Esophagus muscularis mucosa (tissue), 4 donors: ENCODE measurements at regions not wholly inside any gene's neighbourhood (a gene's known extent, or its start where the extent isn't known, plus 50 kb on each side); places are given as distances from the start of the nearest gene placed in this dataset.
"Not testable (repeated sequence)": the region's sequence is repeated elsewhere in the genome, so short reads cannot be mapped to it uniquely, and the experiment has no call there.

Experiments used
- DNase-seq: peaks from one replicate; pipeline ENCODE4 v3.0.0-alpha.2; 2017; ENCODE audit errors: extremely low spot score
- H3K27ac ChIP-seq, 4 donors: fragments of 200-600 bp; sonication (generic); replicated peaks in 1 of 4; 1 replicate in 3 of 4; 2 replicates in 1 of 4; pipeline ENCODE4 v1.5.1; 2016 to 2019; ENCODE audit warnings: mild to moderate bottlenecking in 1 of 4
- H3K27me3 ChIP-seq, 4 donors: fragments of 200-600 bp; sonication (generic); one replicate each; pipeline versions ENCODE4 v1.5.1 to v1.6.0; 2016 to 2019
- H3K36me3 ChIP-seq, 4 donors: fragments of 200-600 bp; sonication (generic); one replicate each; pipeline ENCODE4 v1.5.1; 2016 to 2019
- H3K4me1 ChIP-seq, 4 donors: fragments of 200-600 bp; sonication (generic); one replicate each; pipeline ENCODE4 v1.5.1; 2016 to 2019
- H3K4me3 ChIP-seq, 4 donors: fragments of 200-600 bp; sonication (generic); 1 replicate in 2 of 4; 2 replicates in 2 of 4; pipeline ENCODE4 v1.5.1; 2016 to 2019; ENCODE audit warnings: mild to moderate bottlenecking in 4 of 4, moderate library complexity in 1 of 4
- H3K9me3 ChIP-seq, 4 donors: fragments of 200-600 bp; sonication (generic); 1 replicate in 3 of 4; 2 replicates in 1 of 4; pipeline ENCODE4 v1.5.1; 2016 to 2019
- EP300 ChIP-seq: sonication (generic); formaldehyde crosslinking; IDR thresholded peaks from one replicate; pipeline ENCODE4 v1.6.1; 2017; ENCODE audit warnings: antibody characterized with exemption
- POLR2A ChIP-seq: fragments of 450-650 bp; IDR thresholded peaks from one replicate; pipeline ENCODE4 v1.6.1; 2017; ENCODE audit warnings: antibody characterized with exemption, moderate library complexity, mild to moderate bottlenecking, low read depth
- POLR2AphosphoS5 ChIP-seq, 2 donors: sonication (generic); formaldehyde crosslinking; IDR thresholded peaks; one replicate each; pipeline ENCODE4 v1.6.1; 2017; ENCODE audit warnings: antibody characterized with exemption in 2 of 2
- WGBS: methylation state at CpG from one replicate; pipeline ENCODE4 v1.1.5; 2018; 5-methylcytosine and 5-hydroxymethylcytosine counted together
- intact Hi-C: fragments of 100-400 bp; cut with DNase I; formaldehyde crosslinking; loops from one replicate; pipeline ENCODE4 v1.15.1; 2023
- TF ChIP-seq, protein P1 (sequence below), 3 experiments: fragments of 200-600 bp in 2 of 3; fragments of 450-650 bp in 1 of 3; sonication (generic) in 2 of 3; IDR thresholded peaks; one replicate each; pipeline ENCODE4 v1.5.1; 2017 to 2019; ENCODE audit warnings: antibody characterized with exemption in 3 of 3, mild to moderate bottlenecking in 2 of 3, moderate library complexity in 1 of 3

DNA sequence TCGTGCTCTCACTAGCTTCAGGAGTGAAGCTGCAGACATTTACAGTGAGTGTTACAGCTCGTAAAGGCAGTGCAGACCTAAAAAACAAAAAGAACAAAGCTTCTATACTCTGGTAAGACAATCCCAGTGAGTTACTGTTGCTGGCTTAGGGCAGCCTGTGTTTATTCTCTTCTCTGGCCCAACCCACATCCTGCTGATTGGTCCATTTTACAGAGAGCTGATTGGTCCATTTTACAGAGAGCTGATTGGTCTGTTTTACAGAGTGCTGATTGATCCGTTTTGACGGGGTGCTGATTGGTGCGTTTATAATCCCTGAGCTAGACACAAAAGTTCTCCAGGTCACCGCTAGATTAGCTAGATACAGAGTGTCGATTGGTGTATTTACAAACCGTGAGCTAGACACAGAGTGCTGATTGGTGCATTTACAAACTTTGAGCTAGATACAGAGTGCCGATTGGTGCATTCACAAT, 158.0 kb downstream of the KLRB1 start:
- peaks cover 0 to 16% (median 9%) of the 10 kb centered on the region in 4 donors for H3K4me1 ChIP-seq
- H3K9me3 ChIP-seq, H3K27ac ChIP-seq, DNase-seq, intact Hi-C loops, H3K4me3 ChIP-seq, H3K27me3 ChIP-seq, H3K36me3 ChIP-seq: not testable (repeated sequence)
- 80% methylated on average over 9 of the region's 9 CpGs for WGBS

DNA sequence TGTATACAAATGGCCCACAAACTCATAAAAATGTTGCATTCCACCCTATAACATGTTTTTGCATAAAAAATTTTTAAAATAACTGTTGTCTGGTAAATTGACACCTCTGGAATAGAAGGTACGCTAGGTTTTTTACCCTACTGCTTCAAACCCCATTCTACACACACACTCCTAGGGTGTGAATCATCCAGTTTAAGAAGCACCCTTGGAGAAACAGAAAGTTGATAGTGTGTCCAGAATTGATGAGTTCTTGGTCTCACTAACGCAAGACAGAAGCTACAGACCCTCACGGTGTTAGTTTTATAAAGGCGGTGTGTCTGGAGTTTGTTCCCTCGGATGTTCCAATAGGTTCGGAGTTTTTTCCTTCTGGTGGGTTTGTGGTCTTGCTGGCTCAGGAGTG, 158.5 kb downstream of the KLRB1 start:
- no peak for DNase-seq
- 66% methylated on average over 6 of the region's 6 CpGs for WGBS
- Histone ChIP-seq H3K4me1 (peaks cover 0 to 16% (median 9%) of the 10 kb centered on the region in 4 donors), H3K4me3 (no peak overlapping the region), H3K9me3 (no peaks in the 10 kb centered on the region), H3K27ac (no peak overlapping the region), H3K36me3 (no peaks in the 10 kb centered on the region), H3K27me3 (no peaks in the 10 kb centered on the region)
- TF ChIP-seq POLR2A (no peak), EP300 (no peak), POLR2AphosphoS5 (IDR thresholded peaks at IDR 0.05) (no peak)
- TF ChIP-seq, protein P1, sequence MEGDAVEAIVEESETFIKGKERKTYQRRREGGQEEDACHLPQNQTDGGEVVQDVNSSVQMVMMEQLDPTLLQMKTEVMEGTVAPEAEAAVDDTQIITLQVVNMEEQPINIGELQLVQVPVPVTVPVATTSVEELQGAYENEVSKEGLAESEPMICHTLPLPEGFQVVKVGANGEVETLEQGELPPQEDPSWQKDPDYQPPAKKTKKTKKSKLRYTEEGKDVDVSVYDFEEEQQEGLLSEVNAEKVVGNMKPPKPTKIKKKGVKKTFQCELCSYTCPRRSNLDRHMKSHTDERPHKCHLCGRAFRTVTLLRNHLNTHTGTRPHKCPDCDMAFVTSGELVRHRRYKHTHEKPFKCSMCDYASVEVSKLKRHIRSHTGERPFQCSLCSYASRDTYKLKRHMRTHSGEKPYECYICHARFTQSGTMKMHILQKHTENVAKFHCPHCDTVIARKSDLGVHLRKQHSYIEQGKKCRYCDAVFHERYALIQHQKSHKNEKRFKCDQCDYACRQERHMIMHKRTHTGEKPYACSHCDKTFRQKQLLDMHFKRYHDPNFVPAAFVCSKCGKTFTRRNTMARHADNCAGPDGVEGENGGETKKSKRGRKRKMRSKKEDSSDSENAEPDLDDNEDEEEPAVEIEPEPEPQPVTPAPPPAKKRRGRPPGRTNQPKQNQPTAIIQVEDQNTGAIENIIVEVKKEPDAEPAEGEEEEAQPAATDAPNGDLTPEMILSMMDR (IDR thresholded peaks at IDR 0.05), result no peak
- intact Hi-C loops, result no loop called here

DNA sequence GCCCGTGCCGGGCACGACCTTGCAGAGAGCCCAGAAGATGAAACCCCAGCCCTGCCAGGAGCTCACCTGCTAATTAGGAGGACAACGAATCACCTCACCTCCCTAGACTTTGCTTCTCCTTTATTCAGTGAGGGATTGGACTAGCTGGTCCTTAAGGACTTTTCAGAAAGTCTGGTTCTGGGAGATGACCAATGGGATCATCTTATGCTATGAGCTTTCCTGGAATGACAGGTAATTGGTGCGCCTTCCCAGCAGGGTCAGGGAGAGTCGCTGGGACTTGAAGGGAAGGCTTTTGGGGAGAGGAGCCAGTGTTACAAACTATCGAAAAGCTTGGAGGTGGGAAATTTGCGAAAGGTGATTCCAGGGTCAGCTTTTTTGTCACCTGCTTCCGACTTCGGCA, 159.1 kb downstream of the KLRB1 start:
- WGBS, result 65% methylated on average over 6 of the region's 10 CpGs
- H3K27me3 ChIP-seq, intact Hi-C loops, DNase-seq, H3K36me3 ChIP-seq, H3K9me3 ChIP-seq: not testable (repeated sequence)
- Histone ChIP-seq H3K27ac (peak overlapping the region in 1 of 4 donors; percentile 35), H3K4me3 (peak overlapping the region; percentile 62 to 76 (median 63)), H3K4me1 (peaks cover 0 to 16% (median 9%) of the 10 kb centered on the region in 4 donors)

DNA sequence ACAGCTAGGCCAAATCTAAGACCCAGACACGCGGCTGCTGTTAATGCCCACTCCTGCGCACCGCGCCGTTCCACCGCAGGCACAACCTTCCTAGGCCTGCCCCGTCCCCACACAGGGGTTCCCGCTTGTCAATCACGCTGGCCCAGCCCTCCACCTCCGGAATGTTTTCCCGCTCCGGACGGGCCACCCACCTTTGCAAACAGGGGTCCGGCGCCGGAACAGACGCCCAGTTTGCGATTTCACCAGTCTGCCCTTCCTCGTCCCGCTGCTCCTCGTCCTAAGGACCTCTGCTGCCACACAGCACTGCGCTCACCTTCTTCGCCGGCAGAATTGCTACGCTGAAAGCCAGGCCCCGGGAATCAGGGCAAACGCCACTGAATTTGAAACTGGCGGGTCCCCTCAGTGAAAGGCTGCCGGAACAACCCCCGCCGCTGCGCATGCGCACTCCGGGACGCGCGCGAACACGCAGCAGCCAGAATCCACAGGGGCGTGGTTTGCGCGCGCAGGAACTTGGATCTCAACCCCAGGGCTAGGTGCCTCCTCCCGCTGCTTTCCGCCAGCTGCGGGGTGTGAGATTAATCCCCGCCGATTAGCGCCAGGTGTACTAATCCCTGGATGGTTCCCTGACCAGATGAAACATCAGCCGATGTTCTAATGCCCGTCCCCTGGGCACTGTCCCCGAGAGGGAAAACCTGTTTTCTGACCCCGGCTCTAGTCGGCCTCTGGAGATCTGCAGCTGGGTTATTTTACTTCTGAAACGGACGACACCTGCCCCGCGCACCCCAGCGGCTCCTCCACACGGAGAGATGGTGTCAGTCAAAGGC, 159.7 kb downstream of the KLRB1 start:
- H3K4me1 ChIP-seq, result peaks cover 0 to 16% (median 9%) of the 10 kb centered on the region in 4 donors
- peak overlapping the region in 3 of 4 donors; percentile 18 to 54 (median 35) for H3K27ac ChIP-seq
- whole genome bisulfite sequencing, result under 1% methylated on average over 54 of the region's 61 CpGs
- peak in 1 of 2 donors; percentile 58 for TF ChIP-seq POLR2AphosphoS5 (IDR thresholded peaks at IDR 0.05)
- intact Hi-C loops, H3K27me3 ChIP-seq, H3K9me3 ChIP-seq, H3K36me3 ChIP-seq: not testable (repeated sequence)
- peak overlapping the region; percentile 62 to 76 (median 63) for H3K4me3 ChIP-seq
- peak; percentile 94 for DNase-seq

DNA sequence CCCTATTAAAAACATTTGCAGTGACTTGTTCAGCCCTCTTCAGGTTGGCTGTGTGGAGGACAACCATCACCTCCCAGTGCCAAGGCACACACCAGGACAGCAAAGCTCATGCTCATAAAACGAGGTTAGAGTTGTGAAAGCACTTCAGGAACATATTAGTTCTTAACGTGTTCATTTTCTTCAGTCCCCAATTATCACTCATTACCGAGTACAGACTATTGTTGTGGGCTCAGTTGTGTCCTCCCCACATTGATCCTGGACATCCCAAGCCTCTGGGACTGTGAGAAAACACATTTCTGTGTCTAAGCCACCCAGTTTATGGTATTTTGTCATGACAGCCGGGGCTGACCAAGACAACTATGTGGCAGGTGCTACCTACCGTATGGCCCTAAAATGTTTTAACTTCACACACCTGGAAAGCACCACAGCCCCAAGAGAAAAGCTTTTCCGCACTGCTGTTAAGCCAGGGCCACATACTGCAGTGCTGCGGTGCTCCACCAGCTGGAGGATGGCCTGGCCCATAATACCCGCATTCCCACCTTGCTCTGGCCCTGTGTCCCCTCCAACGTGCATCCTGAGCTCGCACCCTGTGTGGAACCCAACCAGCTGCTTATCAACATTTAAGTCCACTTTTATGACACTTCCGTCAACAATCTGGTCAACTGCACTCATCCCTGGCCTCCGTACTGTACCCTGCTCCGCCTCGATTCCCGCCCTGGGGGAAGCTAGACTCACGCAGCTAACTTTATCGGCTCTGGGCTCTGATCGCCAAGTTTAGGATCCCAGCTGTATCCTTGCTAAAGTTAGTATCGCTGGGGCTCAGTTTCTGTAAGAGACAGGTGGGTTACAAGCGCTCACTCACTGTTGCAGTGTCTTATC, 160.6 kb downstream of the KLRB1 start:
- H3K27ac ChIP-seq, H3K36me3 ChIP-seq, intact Hi-C loops, H3K27me3 ChIP-seq, DNase-seq, H3K9me3 ChIP-seq: not testable (repeated sequence)
- peaks cover 0 to 16% (median 9%) of the 10 kb centered on the region in 4 donors for H3K4me1 ChIP-seq
- 32% methylated on average over 15 of the region's 20 CpGs for WGBS
- peak overlapping the region; percentile 62 to 76 (median 63) for H3K4me3 ChIP-seq

DNA sequence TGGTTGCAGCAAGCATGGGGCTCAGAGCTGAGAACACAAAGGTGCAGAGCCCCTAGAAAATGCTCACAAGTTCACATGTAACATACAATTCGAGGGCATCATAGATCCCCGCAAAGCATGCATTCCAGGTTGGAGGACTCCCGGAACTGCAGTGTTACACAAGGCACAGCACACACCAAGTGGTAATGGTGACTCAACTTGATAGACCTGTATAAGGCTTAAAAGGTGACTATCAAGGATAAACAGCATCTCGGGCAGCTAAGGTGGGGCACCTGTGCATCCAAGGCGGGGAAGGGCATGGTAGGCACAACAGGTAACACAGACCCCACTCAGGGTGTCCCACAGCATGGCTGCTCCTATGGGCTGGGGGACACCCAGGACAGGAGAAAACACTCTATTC, 167.3 kb downstream of the KLRB1 start:
- H3K4me1 ChIP-seq, H3K27me3 ChIP-seq, H3K36me3 ChIP-seq, H3K9me3 ChIP-seq, H3K27ac ChIP-seq, H3K4me3 ChIP-seq, DNase-seq, intact Hi-C loops: not testable (repeated sequence)
- WGBS, result no CpG with 5 or more reads among the region's 5 CpGs

DNA sequence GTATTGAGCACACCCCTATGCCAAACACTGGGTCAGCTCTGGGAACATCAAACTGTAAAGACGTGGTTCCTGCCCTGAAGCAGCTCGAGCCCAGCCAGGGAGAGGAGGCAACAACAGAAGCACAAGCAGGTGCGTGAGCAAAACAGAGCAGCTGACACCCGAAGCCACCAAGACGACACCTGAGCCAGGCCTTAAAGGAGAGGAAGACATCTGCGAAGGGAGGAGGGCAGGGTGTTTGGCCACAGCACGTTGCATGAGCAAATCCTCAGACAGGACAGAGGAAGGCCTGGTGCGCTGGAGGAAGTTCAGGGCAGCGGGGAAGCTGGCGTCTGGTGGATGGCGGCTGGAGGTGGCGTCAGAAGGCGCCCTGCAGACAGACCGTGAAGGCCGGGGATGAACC, 172.0 kb downstream of the KLRB1 start:
- H3K27me3 ChIP-seq, H3K27ac ChIP-seq, DNase-seq, H3K36me3 ChIP-seq, H3K4me3 ChIP-seq, H3K4me1 ChIP-seq, intact Hi-C loops, H3K9me3 ChIP-seq: not testable (repeated sequence)
- WGBS, result 83% methylated on average over 6 of the region's 15 CpGs

DNA sequence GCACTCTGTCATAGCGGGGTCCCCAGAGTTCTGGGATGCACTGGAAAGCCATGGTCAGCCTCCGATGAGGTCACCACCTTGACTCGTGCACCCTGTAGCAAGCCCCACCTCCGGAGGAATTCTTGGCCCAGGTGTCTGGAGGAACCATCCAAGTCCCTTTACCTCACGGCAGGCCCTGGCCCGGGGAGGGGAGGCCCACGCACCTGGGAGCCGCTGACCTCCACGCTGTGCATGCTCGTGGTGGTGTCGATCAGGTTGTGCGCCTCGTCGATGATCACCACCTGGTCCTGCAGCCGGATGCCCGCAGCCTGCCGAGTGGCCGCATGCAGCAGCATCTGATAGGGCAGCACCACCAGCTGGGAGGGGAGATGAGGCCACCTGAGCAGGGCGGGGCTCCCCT, 177.3 kb downstream of the KLRB1 start:
- H3K27me3 ChIP-seq, H3K36me3 ChIP-seq, DNase-seq, H3K9me3 ChIP-seq, H3K27ac ChIP-seq, H3K4me3 ChIP-seq, intact Hi-C loops, H3K4me1 ChIP-seq: not testable (repeated sequence)
- WGBS, result no CpG with 5 or more reads among the region's 19 CpGs

DNA sequence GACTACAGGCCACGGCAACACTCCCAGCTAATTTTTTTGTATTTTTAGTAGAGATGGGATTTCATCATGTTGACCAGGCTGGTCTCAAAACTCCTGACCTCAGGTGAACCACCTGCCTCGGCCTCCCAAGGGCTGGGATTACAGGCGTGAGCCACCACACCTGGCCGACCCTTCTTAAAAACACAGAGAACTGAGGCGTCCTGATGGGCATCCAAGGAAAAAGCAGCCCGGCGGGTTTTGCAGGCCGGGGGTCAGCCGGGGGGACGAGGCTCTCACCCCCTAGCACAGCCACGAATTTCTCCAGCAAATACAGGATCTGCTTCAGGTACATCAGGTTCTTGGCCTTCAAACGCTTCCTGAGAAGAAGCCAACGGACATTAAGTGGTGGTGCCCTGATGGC, 178.9 kb downstream of the KLRB1 start:
- not testable (repeated sequence) for DNase-seq
- 100% methylated on average over 2 of the region's 13 CpGs for WGBS

DNA sequence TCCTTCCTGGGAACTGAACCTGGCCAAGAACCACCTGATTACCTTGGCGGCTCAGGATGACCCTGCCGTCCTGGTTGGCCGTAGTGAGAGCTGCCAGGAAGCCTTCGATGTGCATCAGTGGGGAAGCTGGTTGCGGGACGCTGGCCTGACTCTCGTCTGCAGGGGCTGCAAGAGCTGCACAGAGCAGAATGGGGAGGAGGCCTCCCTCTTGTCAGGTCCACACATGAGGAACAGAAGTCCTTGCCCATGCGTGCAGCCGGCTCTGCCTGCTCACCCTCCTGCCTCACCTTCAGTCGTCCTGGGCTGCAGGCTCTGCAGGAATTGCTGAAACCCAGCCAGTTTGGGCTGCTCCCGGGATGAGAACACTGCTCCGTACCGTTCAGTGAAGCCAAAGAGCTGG, 182.3 kb downstream of the KLRB1 start:
- H3K4me3 ChIP-seq, H3K27ac ChIP-seq, H3K9me3 ChIP-seq, H3K27me3 ChIP-seq, DNase-seq, H3K4me1 ChIP-seq, H3K36me3 ChIP-seq, intact Hi-C loops: not testable (repeated sequence)
- WGBS, result no CpG with 5 or more reads among the region's 13 CpGs

More for the DNA sequence above, 178.9 kb downstream of the KLRB1 start:
- H3K4me1 ChIP-seq, intact Hi-C loops, H3K27me3 ChIP-seq, H3K9me3 ChIP-seq, H3K4me3 ChIP-seq, H3K27ac ChIP-seq, H3K36me3 ChIP-seq: not testable (repeated sequence)

DNA sequence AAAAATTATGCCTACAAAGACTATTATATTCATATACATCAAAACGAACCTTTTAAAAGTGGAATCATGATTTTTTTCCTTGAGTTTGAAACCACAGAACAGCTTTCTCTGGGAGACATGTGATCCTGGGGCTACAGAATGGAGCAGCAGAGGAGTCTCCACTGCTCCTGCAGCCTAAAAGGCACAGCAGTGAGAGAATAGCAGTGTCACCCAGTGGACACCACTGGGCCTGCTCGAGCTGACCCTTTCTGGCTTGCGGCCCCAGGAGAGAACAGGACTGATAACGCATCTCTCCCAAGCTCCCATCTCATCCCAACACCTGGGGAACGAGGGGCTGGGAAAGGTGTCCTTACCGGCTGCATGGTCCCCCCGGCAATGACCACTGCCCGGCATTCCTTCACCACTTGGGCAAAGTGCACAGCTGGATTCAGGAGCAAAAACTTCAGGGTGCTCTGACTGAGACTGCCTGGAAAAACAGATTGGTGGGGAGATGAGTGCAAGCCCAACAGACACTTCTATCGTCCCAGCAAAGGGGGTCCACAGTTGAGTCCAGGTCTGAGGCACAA, 183.5 kb downstream of the KLRB1 start:
- H3K4me1 ChIP-seq, intact Hi-C loops, H3K27me3 ChIP-seq, H3K9me3 ChIP-seq, H3K27ac ChIP-seq, H3K36me3 ChIP-seq, H3K4me3 ChIP-seq, DNase-seq: not testable (repeated sequence)
- WGBS, result 100% methylated on average over 4 of the region's 9 CpGs
